ENCODE measurements at regions not wholly inside any gene's neighbourhood (a gene's known extent, or its start where the extent isn't known, plus 50 kb on each side); places are given as distances from the start of the nearest gene placed in this dataset.

DNA sequence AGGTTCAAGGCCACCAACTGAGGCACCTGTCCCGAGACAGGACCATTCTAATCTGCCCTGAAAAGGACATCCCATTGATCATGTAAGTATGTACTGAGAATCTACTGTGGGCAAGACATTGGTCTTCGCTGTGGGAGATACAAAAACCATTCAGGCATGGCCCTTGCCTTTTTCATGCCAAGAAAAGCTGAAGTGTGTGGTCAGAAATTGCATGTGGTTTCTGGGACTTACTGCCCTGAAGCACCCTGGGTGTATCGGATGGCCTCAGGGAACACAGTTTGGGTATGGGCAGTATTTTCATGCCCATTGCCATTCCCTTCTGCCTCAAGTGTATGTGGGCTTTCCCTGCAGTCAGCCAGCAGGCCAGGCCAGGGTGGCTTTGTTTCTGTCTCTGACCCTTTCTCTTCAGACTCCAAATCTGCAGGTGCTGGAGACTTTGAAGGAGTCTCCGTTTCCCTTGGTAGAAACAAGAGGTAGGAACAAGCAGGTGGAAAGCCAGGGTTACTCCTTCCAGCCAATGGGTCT lies 285.7 kb downstream of the ZEB1 start:
- no peak for DNase-seq

GRCh38 chr10:31604096-31604495 lies 285.1 kb downstream of the ZEB1 start:
- no peak for DNase-seq

- peak in 12 of 14 donors; percentile 22 to 91 (median 66) for DNase-seq
Observed at GRCh38 chr10:31603235-31604087, 284.4 kb downstream of the ZEB1 start.

DNA sequence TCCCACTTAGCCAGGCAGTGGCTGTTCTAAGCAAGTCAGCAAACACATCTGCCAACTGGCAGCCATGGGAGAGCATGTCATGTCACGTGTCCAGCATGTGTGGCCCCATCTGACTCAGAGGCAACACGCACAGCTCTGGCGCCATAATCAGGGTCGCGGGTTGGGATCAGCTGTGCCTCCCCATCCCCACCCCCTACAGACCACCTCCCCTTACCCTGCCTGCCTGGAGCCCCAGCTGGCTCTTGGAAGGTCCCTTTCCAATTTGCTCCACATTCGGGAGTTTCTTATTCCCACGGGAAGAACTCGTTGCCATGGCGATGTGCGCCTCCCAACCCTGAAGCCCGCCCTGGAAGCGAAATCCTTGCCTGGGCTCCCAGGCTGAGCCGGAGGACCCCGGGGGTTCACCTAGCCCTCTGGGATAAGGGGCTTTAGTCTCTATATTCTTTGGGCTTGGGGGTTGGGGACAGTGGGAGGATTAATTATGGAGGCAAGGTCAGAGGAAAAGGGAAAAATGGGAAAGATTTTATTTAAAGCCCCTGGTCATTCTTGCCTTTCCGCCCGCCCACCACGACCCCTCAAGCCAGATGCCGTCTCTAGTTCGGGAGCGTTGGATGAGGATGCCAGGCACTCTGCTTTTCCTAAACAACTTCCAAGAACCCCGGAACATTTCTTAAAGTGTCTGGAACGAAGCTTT lies 283.7 kb downstream of the ZEB1 start:
- DNase-seq, result peak in 8 of 14 donors; percentile 26 to 71 (median 45)

GRCh38 chr10:31601136-31601535 lies 282.1 kb downstream of the ZEB1 start:
- no peak for DNase-seq

DNA sequence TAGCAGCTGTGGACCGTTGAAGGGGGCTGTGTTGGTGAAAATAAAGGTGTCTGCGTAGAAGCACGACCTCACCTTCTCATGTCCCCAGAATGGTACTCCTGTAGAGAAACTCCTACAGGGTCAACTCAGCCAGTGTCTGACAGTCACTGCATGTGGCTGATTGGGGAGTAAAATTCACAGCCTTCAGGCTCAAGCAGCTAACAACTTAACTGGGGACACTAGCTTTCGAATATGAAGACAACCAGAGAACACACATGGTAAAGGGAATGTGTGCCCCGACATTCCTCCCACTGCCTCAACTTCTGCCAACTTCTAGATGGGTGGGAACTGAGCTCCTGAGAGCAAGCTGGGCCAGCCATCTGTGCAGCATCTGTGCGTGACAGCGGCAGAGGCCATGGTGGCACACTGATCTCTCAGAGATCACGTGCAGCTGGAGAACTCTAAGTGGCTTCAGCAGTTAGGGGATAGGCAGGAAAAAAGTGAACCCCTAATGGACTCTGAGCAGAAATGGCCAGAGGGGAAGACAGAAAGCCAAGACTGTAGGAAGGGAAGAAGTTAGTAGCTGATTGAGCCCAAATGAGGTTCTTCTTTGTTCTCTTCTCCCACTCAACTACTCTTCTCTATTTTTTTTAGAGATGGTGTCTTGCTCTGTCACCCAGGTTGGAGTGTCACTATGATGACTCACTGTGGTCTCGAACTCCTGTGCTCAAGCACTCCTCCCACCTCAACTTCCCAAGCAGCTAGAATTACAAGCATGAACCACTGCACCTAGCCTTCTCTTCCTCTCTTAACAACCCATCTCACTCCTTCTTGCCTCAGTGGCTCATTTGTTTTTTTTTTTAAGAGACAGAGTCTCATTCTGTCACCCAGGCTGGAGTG lies 280.8 kb downstream of the ZEB1 start:
- DNase-seq, result no peak

DNA sequence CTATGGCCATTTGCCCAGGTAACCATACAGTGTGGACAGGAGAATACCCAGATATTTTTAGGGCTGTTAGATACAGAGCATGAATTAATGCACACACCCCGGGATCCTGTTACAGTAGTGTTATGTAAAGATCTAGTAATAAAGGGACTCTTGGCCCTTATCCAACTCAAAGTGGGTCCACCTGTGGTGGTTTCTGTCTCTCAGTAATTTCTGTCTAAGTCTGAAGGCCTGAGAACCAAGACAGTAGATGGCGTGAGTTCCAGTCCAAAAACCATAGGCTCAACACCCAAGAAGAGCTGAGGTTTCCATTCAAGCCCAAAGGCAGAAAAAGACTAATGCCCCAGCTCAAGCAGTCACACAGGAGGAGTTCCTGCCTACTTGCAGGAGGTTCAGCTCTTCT lies 277.7 kb downstream of the ZEB1 start:
- no peak for DNase-seq

DNA sequence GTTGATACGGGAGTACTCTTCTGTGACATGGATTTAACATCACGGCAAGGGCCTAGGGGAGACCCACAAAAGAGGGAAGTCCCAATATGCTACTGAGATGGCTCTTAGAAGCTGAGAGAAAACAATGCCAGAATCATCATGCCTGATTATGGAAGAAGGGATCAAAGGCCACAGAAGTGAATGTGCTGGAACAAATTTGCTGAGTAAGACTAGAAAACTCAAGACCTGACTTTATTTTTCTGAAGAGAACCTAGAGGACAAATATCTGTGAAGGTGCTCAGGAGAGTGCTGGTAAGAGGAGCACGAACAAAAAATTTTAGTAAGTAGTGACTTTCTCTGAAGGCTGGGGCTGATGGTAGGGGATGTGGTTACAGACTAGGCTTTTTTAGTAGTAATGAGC lies 277.0 kb downstream of the ZEB1 start:
- no peak for DNase-seq

- no peak for DNase-seq
Observed at GRCh38 chr10:31594347-31594873, 275.4 kb downstream of the ZEB1 start.

GRCh38 chr10:31593124-31593523 lies 274.1 kb downstream of the ZEB1 start:
- DNase-seq, result no peak

GRCh38 chr10:31591569-31591968 lies 272.6 kb downstream of the ZEB1 start:
- no peak for DNase-seq

GRCh38 chr10:31590023-31590800 lies 271.2 kb downstream of the ZEB1 start:
- no peak for DNase-seq

DNA sequence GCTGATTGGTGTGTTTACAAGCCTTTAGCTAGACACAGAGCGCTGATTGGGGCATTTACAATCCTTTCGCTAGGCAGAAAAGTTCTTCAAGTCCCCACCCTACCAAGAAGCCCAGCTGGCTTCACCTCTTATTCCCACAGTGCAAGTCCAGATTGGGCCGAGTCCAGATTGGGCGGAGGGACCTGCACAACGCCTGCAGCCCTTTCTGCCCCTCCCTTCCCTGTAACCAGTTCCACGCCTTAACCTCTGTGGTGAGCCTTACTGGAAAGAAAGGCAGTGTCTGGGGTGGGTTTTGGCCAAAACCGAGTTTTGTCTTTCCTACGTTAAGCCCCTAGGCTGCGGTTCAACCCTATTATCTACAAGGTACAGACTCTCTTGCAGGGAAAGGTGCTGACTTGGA lies 268.7 kb downstream of the ZEB1 start:
- DNase-seq, result no peak

DNA sequence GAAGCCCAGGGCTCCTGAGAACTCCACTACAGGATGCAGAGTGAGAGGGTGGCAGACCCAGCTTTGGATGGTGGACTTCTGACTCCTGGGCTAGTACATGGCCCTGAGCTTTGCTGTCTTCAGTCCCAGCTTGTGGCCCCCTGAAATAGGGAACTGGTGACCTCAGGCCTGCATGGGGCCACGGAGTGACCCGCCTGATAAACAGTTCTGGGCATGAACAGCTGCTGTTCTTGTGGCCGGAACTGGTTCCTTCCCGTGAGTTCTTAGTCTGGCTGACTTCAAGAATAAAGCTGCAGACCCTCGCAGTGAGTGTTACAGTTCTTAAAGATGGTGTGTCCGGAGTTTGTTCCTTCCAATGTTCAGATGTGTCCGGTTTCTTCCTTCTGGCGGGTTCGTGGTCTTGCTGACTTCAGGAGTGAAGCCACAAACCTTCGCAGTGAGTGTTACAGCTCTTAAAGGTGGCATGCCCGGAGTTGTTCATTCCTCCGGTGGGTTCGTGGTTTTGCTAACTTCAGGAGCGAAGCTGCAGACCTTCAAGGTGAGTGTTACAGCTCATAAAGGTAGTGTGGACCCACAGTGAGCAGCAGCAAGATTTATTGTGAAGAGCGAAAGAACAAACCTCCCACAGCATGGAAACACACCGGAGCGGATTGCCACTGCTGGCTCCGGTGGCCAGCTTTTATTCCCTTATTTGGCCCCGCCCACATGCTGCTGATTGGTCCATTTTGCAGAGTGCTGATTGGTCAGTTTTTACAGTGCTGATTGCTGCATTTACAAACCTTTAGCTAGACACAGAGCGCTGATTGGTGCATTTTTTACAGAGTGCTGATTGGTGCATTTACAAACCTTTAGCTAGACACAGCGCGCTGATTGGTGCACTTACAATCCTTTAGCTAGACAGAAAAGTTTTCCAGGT lies 268.0 kb downstream of the ZEB1 start:
- DNase-seq, result peak in 8 of 14 donors; percentile 16 to 53 (median 44)

- DNase-seq, result no peak
Observed at GRCh38 chr10:31584876-31585275, 265.9 kb downstream of the ZEB1 start.

- DNase-seq, result no peak
Observed at GRCh38 chr10:31584098-31584631, 265.1 kb downstream of the ZEB1 start.

GRCh38 chr10:31583293-31583692 lies 264.3 kb downstream of the ZEB1 start:
- no peak for DNase-seq

GRCh38 chr10:31582365-31583052 lies 263.5 kb downstream of the ZEB1 start:
- DNase-seq, result no peak

DNA sequence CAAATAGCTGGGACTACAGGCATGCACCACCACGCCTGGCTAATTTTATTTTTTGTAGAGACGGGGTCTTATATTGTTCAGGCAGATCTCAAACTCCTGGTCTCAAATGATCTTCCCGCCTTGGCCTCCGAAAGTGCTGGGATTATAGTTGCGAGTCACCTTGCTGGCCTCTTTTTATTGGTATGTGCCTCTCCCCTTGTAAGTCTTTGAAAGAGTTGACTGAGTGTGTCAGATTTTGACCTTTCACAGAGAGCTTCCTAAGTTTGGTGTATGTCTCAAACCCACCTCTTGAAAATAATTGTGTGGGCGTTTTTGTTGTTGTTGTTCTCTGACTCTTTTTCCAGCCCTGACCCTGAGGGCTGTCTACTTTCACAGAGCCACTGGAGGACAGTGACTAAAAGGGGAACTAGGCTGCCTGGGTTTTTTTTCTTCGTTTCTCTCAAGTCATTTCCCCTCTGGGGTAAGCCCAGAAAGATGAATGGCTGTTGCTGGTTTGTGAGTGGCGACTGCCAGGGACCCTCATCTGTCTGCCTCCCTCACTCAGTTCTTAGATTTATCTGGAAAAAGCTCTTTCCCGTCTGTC lies 262.8 kb downstream of the ZEB1 start:
- no peak for DNase-seq
